Caki2 (cell line): ENCODE measurements at regions not wholly inside any gene's neighbourhood (a gene's known extent, or its start where the extent isn't known, plus 50 kb on each side); places are given as distances from the start of the nearest gene placed in this dataset.

Experiments used
- DNase-seq: peaks from one replicate; pipeline ENCODE4 v3.0.0-alpha.2; 2015; ENCODE audit warnings: low read depth
- in situ Hi-C: cut with HindIII; loops from 2 replicates; pipeline ENCODE4 v1.10.0; 2016; ENCODE audit warnings: low sequenced_read_pairs, low pct_unique_long_range_greater_than_20kb, mixed read lengths

DNA sequence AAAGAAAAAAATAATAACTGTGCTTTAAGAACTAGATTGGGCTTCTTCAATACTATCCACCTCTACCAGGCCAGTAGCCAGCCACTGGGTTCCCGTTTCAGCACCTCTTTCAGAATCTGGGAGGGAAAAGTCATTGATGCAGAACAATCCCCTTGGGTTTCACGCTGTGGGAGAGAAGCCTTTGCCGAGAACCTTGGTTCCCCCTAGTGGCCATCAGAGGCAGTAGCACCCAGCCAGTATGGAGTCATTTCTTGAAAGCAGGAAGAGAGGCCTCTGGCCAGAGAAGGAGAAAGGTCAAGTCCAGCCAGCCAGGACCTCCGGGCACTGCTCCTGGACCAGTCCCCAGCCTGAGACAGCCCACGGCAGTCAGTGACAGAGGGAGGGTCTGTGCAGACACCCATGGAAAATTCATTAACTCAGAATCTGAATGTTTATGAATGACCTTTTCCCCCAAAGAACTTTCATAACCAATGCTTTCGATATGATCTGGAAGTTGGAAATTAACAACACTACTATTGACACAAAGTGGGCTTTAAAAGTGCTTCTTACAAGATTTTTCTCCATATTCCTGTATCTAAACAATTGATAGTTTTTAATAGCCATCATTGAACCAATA is 51.2 kb upstream of the CDH5 start:
- in situ Hi-C loops, result no loop called here
- peak; percentile 64 for DNase-seq

DNA sequence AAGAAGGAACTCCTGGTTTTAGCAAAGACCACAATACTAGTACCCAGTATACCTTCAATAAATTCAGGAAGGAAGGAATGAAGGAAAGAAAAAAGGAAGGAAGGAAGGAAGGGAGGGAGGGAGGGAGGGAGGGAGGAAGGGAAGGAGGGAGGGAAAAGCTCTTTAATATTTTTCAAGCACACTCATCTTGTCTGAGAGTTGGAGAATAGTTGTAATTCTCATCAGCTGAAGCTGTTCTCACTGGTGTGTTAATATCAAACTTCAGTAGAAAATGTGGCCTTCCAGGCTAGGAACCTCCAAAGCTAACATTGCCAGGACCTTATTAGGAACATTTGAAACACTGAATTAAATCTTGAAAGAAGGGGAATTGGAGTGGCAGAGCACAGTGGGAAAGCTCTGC is 55.2 kb upstream of the CDH5 start:
- no peak for DNase-seq

GRCh38 chr16:66309215-66309807 is 57.2 kb upstream of the CDH5 start:
- no peak for DNase-seq
- in situ Hi-C loops, result no loop called here

More for the DNA sequence above, 55.2 kb upstream of the CDH5 start:
- in situ Hi-C loops, result no loop called here

DNA sequence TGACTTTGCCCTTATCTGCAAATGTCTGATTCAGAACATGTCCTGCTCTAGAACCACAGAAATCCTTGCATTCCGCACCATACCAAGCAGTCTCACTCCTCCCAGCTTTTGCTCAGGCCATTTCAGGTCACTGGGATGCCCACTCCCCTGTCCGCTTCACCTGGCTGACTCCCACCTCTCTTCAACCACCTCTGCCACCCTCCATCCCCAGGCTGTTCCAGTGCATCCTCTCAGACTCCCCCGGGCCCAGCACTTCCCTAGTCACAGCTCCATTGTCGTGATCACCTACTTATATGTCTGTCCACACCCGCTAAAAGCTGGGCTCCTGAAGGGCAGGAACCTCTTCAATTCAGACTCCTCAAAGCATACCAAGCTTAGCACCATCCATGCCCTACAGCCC is 58.4 kb upstream of the CDH5 start:
- DNase-seq, result no peak
- in situ Hi-C loops, result no loop called here

DNA sequence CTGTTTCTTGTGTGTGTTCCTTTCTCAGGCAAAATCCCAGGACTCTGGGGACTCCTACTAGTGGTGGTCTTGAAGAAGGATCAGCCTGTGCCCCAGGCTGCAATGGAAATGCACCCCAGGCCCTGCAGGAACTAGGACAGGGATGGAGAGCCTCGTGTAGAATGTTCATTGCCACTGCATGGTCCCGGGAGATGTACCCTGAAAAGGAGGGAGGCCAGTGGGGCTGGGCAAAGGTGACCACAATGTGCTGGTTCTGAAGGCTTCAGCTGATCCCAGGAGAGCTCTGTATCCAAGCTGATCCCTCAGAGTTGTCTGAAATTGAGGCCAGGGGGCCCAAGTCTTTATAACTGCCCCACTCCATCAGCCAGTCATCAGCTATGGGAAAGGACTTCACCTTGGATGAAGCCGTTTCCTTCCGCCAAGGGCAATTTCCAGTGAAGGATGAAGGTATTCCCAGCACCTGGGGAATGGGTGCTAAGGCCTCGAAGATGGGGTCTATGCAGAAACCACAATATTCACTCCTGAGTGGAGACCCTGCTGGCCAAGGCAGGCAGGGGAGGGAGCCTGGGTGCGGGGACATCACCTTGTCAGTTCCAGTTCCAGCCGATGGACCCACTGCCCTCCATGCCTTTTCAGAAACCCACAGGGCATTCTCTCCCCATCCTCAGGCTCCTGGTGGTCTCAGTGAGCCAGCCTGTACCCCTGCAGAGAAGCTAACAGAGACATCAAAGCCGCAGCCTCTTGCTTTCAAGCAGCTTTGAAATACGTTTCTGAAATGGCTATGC is 59.9 kb upstream of the CDH5 start:
- in situ Hi-C loops, result no loop called here
- DNase-seq, result no peak

DNA sequence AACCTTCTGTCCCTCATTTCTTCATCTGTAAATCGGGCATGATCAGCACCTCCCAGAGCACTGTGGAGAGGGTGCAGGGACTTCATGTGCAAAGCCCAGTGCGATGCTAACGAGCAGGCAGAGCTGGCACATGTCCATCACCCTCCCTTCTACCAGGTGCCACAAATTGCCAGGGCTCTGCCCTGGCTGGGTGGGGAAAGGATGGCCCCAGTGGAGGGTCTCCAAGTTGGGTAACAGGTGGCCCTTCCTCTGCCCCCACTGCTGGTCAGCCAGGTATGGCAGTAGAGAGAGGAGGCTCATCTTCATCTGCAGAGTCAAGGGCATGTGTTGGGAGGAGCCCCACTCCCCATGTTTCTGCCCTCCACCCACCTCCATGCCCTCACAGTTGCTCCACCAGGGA is 61.5 kb upstream of the CDH5 start:
- no peak for DNase-seq
- in situ Hi-C loops, result no loop called here

GRCh38 chr16:66304151-66304550 is 62.3 kb upstream of the CDH5 start:
- DNase-seq, result no peak
- in situ Hi-C loops, result no loop called here

- no peak for DNase-seq
- in situ Hi-C loops, result no loop called here
These were observed 66.0 kb upstream of the CDH5 start for GRCh38 chr16:66300501-66300900.

GRCh38 chr16:66300037-66300436 is 66.5 kb upstream of the CDH5 start:
- in situ Hi-C loops, result no loop called here
- no peak for DNase-seq

GRCh38 chr16:66299349-66299748 is 67.1 kb upstream of the CDH5 start:
- in situ Hi-C loops, result no loop called here
- no peak for DNase-seq

GRCh38 chr16:66298571-66299120 is 67.8 kb upstream of the CDH5 start:
- in situ Hi-C loops, result no loop called here
- DNase-seq, result no peak

- no peak for DNase-seq
- in situ Hi-C loops, result no loop called here
These were observed 68.5 kb upstream of the CDH5 start for GRCh38 chr16:66298006-66298405.

DNA sequence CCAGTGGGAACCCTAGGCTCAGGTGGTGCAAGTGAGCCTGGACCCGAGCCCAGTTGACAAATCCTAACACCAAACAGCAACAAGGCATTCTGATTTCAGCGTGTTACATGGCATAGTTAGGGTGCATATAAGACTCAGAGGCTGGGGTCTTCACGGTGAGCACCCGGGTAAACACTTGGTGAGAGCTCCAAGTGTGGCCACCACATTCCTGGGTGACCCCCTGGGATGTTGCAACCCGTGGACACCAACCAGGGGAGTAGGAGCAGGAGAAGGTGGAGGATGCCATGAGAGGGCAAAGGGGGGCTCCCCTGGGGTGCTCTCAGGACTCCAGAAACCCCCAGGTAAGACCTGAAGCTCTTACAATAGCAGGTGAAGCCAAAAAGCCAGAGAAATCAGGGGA is 69.9 kb upstream of the CDH5 start:
- in situ Hi-C loops, result no loop called here
- no peak for DNase-seq

- in situ Hi-C loops, result no loop called here
- DNase-seq, result no peak
These were observed 70.5 kb upstream of the CDH5 start for GRCh38 chr16:66295761-66296546.

DNA sequence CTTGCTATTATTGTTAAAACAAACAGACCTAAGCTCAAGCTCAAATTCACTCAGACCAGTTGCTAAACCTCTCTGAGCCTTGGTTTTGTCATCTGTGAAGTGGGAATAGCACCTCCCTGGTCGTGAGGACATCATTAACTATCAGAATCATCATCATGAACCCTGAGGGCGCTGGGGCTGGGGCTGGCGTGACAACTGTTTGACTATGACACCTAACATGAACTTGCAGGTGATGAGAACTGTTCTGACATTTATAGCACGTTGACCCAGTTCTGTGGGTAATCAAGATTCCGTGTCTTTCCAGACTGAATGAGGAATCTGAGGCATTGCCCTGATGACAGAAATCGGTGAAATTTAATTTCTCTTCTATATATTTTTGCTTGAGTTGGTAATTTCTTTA is 71.3 kb upstream of the CDH5 start:
- no peak for DNase-seq
- in situ Hi-C loops, result no loop called here

DNA sequence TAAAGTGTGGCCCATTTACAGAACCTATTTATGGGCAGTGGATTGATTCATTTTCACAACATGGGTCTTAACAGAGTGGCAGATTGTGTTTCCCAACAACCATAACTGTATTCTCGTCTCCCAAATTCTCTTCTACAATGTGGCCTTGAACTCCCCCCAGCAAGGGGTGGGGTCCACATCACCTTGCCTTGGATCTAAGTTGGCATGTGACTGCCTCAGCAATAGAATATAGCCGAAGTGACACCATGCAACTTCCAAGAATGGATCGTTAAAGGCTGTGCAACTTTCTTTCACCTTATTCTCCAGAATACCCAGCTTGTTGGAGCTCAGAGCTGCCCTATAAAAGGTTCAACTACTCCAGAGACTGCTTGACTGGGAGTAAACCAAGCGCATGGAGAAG is 72.0 kb upstream of the CDH5 start:
- in situ Hi-C loops, result no loop called here
- DNase-seq, result no peak

GRCh38 chr16:66293932-66294331 is 72.6 kb upstream of the CDH5 start:
- in situ Hi-C loops, result no loop called here
- no peak for DNase-seq

DNA sequence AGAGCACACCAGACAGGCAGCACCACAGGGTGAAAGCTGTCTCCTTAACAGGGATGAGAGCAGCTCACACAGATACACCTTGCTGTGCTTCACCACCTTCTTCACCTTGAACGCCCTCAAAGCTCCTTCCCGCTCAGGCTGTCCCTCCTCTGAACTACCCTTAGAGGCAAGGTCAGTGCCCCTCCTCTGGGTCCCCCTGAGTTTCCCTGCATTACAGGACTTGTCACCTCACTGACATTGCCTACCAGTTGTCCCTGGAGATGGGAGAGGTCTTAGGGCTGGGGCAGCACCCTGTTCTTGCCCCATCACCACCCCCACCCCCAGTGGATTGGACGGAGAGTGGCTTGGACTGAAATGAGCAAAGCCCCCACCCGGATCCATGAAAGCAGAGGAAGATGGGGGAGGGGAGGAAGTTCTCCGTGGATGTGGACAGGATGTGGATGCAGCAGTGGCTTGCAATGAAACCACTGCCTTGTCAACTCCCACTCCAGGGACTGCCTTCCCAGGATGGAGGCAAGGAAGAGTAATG is 73.2 kb upstream of the CDH5 start:
- no peak for DNase-seq
- in situ Hi-C loops, result no loop called here
